ENCODE measurements at regions not wholly inside any gene's neighbourhood (a gene's known extent, or its start where the extent isn't known, plus 50 kb on each side); places are given as distances from the start of the nearest gene placed in this dataset.
A peak's percentile ranks its signal among the peaks of the same experiment; 100 is the strongest.

DNA sequence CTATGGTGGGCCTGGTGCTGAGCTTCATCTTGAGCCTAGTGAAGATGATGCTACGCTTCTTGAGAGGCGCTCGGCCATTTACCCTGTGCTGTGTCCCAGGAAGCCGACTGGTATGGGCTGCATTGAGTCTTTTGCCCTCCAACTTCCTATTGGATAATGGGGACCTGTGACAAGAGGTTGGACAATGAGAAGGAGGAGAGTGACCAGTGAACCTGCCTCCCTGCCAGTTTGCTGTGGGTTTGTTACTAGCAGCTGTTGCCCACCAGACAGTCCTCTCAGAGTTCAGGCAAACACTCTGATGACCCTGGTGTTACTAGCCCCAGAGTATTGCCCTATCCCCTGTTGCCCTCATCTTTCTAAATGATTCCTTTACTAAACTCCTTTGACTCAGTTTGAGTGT lies 99.6 kb upstream of the PFN2 start:
- no peak for DNase-seq (ENCODE audit: low spot score)

DNA sequence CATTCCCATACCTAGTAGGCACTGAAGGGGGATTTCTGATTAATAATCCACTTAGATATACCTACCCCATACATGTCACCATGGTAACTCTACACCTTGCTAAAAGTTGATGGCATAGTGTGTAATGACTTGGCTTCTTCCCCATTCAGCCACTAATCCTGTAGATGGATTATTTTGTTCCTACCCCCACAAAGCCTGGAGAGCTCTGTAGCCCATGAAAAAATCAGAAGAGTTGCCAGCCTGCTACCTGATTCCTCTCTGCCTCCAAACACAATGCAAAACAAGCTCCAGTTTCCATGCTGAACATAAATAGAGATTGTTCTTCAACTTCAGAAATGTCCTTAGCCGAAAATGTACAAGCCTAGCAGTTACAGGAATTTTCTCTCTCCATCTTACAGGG lies 98.9 kb upstream of the PFN2 start:
- no peak for DNase-seq (ENCODE audit: low spot score)

DNA sequence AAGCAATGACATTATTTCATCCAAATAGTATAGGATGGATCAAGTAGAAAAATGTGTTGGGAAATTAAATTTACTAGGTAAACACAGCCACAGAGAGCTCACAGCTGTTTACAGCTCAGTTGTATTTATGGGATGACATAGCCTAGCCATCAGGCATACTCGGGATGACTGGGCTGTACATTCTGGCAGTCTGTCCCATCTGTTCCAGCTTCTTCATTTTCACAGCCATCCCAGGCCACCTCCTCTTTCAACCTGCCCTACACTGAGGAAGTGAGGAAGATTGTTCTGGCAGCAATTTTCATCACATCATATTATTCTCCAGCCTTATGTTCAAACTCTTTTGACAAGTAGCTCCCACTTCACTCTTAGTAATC lies 98.4 kb upstream of the PFN2 start:
- no peak for DNase-seq (ENCODE audit: low spot score)

DNA sequence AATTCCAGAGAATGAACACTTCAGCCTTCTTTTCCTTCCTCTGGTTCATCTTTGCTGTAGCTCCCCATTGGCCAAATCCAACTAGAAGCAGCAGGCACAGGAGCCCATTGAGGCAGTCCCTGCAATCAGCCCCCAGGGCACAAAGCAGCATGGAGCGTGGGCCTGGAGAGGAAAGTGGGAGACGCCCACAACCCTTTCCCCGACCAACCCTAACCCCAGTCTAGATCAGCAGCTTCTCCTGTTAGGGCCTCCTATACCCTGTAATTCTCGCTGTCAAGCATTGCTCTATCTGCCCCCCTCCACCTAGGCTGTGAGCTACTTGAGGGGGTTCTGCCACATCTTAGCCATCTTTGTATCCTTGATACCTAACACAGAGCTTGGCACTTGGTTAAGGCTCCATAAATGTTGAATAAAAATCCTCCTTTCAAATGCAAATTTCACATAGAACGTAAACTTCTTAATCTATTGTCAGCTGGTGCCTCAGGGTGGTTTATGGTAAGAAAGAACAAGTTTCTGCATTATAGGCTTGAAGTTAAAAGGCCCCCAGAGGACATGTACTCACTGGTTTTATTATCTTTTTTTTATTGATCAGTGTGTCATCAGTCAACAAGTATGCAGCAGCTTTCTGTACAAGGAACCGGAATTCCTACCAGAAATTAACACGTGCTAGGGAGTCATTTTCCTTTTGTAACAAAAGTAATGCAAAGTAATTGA lies 97.9 kb upstream of the PFN2 start:
- DNase-seq (ENCODE audit: low spot score) = no peak

- no peak for DNase-seq (ENCODE audit: low spot score)
These were observed 96.9 kb upstream of the PFN2 start for GRCh38 chr3:150067561-150067960.

DNA sequence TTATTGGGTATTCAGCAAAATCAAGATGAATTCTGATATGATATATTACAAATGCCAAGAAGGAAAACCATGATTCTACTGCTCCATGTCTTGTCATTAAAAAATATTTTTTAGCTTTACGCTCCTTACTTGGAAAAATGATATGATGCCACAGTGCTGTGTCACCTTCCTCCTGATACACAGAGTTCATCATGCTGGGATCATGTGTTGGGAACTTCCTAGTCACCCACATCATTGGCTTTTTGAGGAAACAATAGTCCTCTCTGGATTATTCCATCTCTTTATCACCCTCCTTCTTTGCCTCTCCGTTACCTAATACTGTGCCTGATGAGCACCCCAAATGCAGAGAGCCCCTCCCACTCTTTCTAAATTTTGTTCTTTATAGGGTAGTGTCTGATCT lies 94.3 kb upstream of the PFN2 start:
- DNase-seq (ENCODE audit: low spot score) = no peak

- no peak for DNase-seq (ENCODE audit: low spot score)
These were observed 92.5 kb upstream of the PFN2 start for GRCh38 chr3:150063237-150063636.

DNA sequence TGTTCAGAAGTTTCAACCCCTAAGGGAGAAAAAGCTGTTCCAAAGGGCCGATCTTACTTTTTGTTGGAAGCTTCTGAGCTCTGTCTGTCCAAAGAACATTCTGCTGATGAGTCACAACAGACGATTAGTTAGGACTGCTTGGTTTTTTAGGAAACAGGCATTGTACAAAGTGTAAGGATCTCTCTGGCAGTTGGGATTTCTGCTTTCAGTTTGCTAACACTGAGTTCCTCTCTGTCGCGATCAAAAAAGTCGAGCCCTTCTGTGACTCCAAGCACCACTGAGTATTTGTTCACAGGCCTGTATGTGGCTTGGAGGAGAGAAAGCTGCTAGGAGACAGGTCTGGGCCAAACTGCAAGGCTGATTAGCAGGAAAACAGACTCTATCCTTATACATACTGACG lies 91.8 kb upstream of the PFN2 start:
- DNase-seq (ENCODE audit: low spot score) = no peak

DNA sequence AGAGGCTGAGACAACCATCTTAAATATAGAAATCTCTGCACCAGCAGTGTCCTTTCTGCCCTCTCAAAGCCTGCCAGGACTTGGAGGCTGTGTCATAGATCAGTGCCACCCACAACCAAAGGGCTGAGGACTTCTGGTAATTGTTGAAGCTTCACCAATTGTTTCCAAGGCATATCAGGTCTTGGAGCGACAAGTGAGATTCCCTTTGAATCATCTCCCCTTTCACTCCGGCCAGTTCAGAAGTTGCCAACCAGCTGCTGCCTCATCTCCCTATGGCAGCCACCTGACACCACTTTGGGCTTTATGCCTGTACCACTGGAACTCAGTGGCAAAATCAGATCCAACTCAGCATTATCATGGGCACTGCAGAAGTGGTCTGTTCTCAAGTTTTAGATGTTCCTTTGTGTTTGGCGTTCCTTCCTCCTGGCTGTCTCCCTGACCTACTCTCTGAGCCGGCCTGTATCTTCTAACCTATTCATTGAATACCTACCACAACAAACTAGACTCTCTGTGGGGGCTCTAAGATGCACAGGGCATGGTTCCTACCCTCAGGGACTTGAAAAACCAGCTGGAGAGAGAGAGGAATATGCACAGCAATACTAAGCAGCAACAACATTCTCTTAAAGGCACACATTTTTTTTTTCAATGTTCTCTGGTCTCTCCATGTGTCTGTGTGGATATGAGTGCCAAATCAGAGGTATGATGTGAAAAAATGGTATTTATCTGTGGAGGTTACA lies 90.8 kb upstream of the PFN2 start:
- DNase-seq (ENCODE audit: low spot score) = no peak

- no peak for DNase-seq (ENCODE audit: low spot score)
These were observed 89.0 kb upstream of the PFN2 start for GRCh38 chr3:150059729-150060128.

- DNase-seq (ENCODE audit: low spot score) = no peak
These were observed 88.5 kb upstream of the PFN2 start for GRCh38 chr3:150059241-150059640.

GRCh38 chr3:150057227-150057626 lies 86.5 kb upstream of the PFN2 start:
- no peak for DNase-seq (ENCODE audit: low spot score)

- DNase-seq (ENCODE audit: low spot score) = no peak
These were observed 84.6 kb upstream of the PFN2 start for GRCh38 chr3:150055332-150055731.

DNA sequence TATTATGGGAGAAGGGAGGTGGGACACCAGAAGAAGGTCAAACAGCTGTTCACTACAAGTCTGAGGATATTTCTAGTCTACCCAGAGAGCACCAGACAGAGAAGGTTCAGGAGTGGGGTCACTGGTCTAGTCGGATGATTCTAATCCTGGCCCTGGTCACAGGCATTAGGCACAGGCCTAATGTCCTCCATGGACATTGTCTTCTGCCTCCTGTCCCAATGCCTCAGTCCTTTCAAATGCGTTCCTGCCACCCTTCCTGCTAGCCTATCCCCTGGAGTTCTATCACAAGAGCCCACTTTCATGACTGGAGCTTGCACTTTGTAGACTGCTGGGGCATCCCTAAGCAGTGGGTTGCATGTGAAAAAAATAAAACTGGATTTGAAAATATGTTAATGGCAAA lies 83.9 kb upstream of the PFN2 start:
- no peak for DNase-seq (ENCODE audit: low spot score)

DNA sequence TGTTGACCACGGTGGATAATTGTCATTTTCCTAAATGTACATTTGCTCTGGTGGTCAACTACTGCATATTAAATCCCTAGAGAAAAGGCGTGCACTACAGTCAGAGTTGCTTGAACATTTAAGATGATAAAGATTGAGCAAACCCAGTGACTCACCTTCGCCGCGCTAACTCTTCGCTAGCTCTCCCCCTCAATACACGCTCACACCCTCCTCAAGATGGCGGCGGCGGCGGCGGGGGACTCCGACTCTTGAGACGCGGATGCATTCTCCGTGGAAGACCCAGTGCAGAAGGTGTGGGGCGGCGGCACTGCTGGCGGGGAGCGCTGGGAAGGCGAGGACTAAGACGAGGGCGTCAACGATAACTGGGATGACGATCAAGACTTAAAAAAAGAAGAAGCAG lies 79.8 kb upstream of the PFN2 start:
- no peak for DNase-seq (ENCODE audit: low spot score)

DNA sequence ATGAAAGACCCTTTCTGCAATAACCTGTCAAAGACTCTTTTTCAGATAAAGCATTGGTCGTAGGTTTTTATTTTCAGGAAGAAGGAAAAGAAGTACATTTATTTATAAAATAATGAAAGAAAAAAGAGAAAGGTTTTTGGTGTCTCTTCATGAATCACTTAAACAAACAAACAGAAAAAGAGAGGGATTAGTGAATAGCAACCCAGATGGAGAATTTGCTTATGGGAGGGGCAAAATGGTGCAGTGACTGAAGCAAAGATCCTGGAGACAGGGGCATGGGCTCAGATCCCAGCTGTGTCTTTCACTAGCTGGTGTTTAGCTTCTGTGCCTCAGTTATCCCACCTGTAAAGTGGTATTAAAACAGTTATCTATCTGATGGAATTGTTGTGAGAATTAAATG lies 78.6 kb upstream of the PFN2 start:
- no peak for DNase-seq (ENCODE audit: low spot score)

DNA sequence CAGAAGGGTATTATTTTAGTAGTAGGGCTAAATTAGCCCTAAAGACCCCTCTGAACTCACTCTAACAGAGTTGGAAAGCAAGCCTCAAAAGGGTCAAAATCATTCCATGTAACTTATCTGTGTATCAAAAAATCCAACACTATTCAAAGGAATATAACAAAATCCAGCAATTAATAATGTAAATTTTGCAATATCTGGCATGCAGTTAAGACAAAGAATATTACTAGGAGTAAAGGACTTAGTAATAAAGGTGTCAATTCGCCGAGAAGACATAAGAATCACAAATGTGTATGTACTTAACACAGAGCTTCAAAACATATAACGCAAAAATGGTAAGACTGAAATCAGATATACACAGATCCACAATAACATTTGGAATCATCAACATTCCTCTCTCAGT lies 71.2 kb upstream of the PFN2 start:
- no peak for DNase-seq (ENCODE audit: low spot score)

- DNase-seq (ENCODE audit: low spot score) = no peak
These were observed 69.4 kb upstream of the PFN2 start for GRCh38 chr3:150040097-150040496.

DNA sequence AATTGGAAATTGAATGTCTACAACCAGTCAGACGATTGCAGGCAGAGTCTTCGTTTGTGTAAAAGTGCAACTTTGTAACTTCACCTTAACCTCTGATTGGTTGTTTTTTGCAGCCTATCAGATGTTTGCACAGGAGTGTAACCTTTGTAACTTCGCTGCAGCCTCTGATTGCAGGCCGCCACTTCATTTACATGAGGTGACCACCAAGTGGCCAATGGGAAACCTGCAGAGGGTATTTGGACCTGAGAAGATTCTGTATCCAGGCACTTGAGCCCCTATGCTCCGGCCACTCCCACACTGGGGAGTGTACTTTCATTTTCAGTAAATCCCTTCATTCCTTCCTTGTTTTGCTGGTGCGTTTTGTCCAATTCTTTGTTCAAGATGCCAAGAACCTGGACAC lies 68.1 kb upstream of the PFN2 start:
- DNase-seq (ENCODE audit: low spot score) = no peak

GRCh38 chr3:150036780-150037179 lies 66.1 kb upstream of the PFN2 start:
- DNase-seq (ENCODE audit: low spot score) = no peak

DNA sequence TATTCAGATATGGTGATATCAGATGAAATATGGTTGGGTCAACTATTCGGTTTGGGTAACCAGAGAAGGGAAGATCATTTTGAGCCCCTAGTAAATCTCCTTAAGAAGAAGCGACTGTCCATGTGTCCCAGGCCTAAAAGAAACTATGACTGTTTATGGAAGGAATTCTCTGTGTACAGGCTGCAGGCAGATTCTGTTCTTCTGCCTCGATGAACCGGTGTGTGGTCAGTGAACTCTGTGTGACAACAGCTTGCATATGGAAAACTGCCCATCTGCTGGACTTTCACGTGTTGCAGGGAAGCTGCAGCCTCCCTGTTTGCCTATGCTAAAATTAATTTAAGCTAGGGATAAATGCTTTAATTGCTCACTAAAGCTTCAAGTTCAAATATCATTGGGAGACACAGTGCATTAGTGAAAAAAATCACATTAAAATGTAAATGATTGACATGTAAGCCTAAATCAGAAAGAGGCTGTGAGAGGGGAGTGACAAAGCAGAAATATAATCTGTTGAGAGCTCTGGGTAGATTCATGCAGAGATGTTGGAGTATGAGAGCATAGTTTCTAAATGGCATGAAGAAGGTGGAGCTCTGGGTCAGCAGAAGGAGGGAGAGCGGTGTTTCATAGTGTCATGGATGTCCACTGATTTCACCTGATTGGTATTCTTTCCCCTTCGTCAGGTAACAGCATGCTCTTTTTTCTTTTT lies 65.4 kb upstream of the PFN2 start:
- DNase-seq (ENCODE audit: low spot score) = peak; percentile 22

DNA sequence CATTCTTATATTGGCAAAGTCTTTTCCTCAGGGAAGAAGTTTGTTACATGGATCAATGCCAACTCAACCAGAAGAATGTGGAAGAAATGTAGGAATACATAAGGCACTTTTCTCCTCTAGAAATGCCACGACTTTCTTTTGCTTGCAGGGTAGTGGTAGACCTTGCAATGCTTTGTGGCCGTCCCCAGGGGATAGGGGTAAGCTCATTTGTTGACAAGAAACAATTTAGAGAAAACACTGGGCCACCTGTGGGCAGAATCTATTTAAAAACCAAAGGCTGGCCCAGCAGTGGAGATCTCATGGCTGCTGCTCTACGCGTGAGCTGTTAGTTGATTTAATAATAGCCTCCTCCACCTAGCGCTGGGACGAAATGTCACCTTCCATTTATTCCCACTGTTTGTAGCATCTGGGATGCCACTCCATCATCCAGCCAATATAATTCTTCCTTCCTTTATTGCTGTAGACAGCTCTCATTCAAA lies 64.6 kb upstream of the PFN2 start:
- peak; percentile 16 for DNase-seq (ENCODE audit: low spot score)

DNA sequence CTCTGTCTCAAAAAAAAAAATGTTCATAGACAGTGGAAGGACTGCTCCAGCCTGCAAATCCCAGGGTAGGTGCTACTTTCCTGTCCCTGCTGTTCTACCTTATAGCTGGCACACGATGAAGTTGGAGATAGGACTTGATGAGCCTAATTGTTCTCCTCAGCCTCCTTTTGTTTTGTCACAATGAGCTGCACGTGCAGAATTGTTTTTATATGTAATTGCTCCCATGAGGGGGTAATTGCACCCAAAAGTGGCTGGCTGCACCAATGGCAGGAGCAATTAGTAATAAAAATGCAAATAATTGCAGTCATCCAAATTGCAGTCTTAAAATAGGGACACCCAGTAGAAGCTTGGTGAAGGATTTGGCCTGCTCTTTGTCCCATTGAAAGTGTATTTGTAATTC lies 63.0 kb upstream of the PFN2 start:
- DNase-seq (ENCODE audit: low spot score) = no peak

Measured in SK-N-DZ (cell line).